ENCODE measurements at regions not wholly inside any gene's neighbourhood (a gene's known extent, or its start where the extent isn't known, plus 50 kb on each side); places are given as distances from the start of the nearest gene placed in this dataset.

GRCh38 chrX:144681501-144681900 is 565.8 kb upstream of the SPANXN1 start:
- no peaks in the 10 kb centered on the region for H4K20me1 ChIP-seq (replicated peaks in 1 of 2; ENCODE audit: control insufficient read depth in 1 of 2, insufficient read depth in 2 of 2, low read length in 2 of 2)
- H3K18ac ChIP-seq (ENCODE audit: extremely low read depth, low read length): no peak overlapping the region
- FAIRE-seq (no peak), DNase-seq (ENCODE audit: low read depth in 1 of 2, low spot score in 2 of 2) (no peak)
- H2AFZ ChIP-seq (ENCODE audit: low read length): no peak overlapping the region
- no peak overlapping the region for H2BK120ac ChIP-seq (replicated peaks; ENCODE audit: low read depth, low read length)
- no peaks in the 10 kb centered on the region for H3K4me1 ChIP-seq (replicated peaks in 1 of 4; ENCODE audit: control insufficient read depth in 3 of 4, insufficient read depth in 4 of 4, low read length in 3 of 4)
- ChIA-PET POLR2A (ENCODE audit: partially characterized antibody) (no interaction called here), CTCF (ENCODE audit: partially characterized antibody) (no interaction called here)
- no peak overlapping the region for H4K91ac ChIP-seq (replicated peaks; ENCODE audit: insufficient read length, low read length)
- H3K9ac ChIP-seq (replicated peaks in 1 of 4; ENCODE audit: extremely low read depth in 1 of 4, low read depth in 3 of 4, low read length in 3 of 4): no peak overlapping the region
- H3K36me3 ChIP-seq (ENCODE audit: control insufficient read depth in 2 of 4, insufficient read depth in 4 of 4, low read length in 3 of 4): no peaks in the 10 kb centered on the region
- H4K5ac ChIP-seq (ENCODE audit: insufficient read length, low read depth, low read length): no peak overlapping the region
- H3K79me1 ChIP-seq (ENCODE audit: low read depth, low read length): no peaks in the 10 kb centered on the region
- H3K4me2 ChIP-seq (ENCODE audit: insufficient read depth in 1 of 2, low read depth in 2 of 2, low read length in 2 of 2): no peak overlapping the region
- no peak overlapping the region for H3K14ac ChIP-seq (ENCODE audit: insufficient read length)
- no peak overlapping the region for H3K23ac ChIP-seq (ENCODE audit: insufficient read length)
- no peak overlapping the region for H4K8ac ChIP-seq (ENCODE audit: extremely low read depth, insufficient read depth, low read length)
- no peak overlapping the region for H3K4ac ChIP-seq (replicated peaks; ENCODE audit: insufficient read length, low read depth, low read length)
- 100% methylated on average over 4 of the region's 5 CpGs; no CpG with 5 or more reads in 1 of the 2 experiments for WGBS, 2 experiments (ENCODE audit: extremely low coverage in 1 of 2, insufficient coverage in 1 of 2, insufficient read length in 1 of 2, insufficient replicate concordance in 2 of 2, low coverage in 1 of 2, low lambda C conversion rate in 2 of 2, missing lambda C conversion rate in 1 of 2)
- no peak overlapping the region for H2BK12ac ChIP-seq (ENCODE audit: low read depth, low read length)
- no peaks in the 10 kb centered on the region for H3K23me2 ChIP-seq (ENCODE audit: low read depth, low read length)
- H3K79me2 ChIP-seq (ENCODE audit: control insufficient read depth in 1 of 2, insufficient read depth in 2 of 2, low read length in 2 of 2): no peaks in the 10 kb centered on the region
- no peak overlapping the region for H3K27ac ChIP-seq (ENCODE audit: low read depth, low read length)
- H3K27me3 ChIP-seq (replicated peaks in 1 of 4; ENCODE audit: control insufficient read depth in 3 of 4, extremely low read depth in 1 of 4, insufficient read depth in 3 of 4, low read length in 3 of 4): no peaks in the 10 kb centered on the region
- H3K9me3 ChIP-seq (ENCODE audit: insufficient read depth in 2 of 2, low read depth in 1 of 2, low read length in 1 of 2): no peaks in the 10 kb centered on the region
- TF ChIP-seq SRF (IDR thresholded peaks at IDR 0.05; ENCODE audit: low read depth, low read length) (no peak), RXRA (IDR thresholded peaks at IDR 0.05; ENCODE audit: insufficient read depth, low read depth, low read length) (no peak), CBX5 (IDR thresholded peaks at IDR 0.05; ENCODE audit: low read depth, low read length) (no peak), HDAC2 (IDR thresholded peaks at IDR 0.05; ENCODE audit: borderline replicate concordance in 1 of 2, low read depth in 2 of 2, low read length in 2 of 2) (no peak), NRF1 (IDR thresholded peaks at IDR 0.05; ENCODE audit: low read depth, low read length) (no peak), KDM5A (IDR thresholded peaks at IDR 0.05; ENCODE audit: low read length) (no peak), SIN3A (conservative IDR thresholded peaks at IDR 0.05 in 1 of 2, IDR thresholded peaks at IDR 0.05 in 1 of 2; ENCODE audit: low read depth in 1 of 2, low read length in 2 of 2) (no peak), YY1 (IDR thresholded peaks at IDR 0.05; ENCODE audit: low read depth, low read length) (no peak), GABPA (IDR thresholded peaks at IDR 0.05; ENCODE audit: borderline replicate concordance, insufficient read depth, low read length) (no peak), TBP (IDR thresholded peaks at IDR 0.05; ENCODE audit: low read depth, low read length) (no peak), BACH1 (IDR thresholded peaks at IDR 0.05; ENCODE audit: low read length) (no peak), MAFK (IDR thresholded peaks at IDR 0.05; ENCODE audit: low read depth, low read length) (no peak), TAF1 (IDR thresholded peaks at IDR 0.05; ENCODE audit: low read depth, low read length) (no peak), HDAC6 (IDR thresholded peaks at IDR 0.05; ENCODE audit: low read depth, low read length) (no peak)
- no peak overlapping the region for H2BK5ac ChIP-seq (ENCODE audit: low read depth, low read length)
- no peak overlapping the region for H3K4me3 ChIP-seq (ENCODE audit: extremely low read depth in 1 of 4, insufficient read depth in 2 of 4, low read depth in 3 of 4, low read length in 4 of 4)
- H2BK20ac ChIP-seq (ENCODE audit: low read length): no peak overlapping the region
- no peak overlapping the region for H3K56ac ChIP-seq (replicated peaks; ENCODE audit: insufficient read length, low read depth, low read length)
- H2BK15ac ChIP-seq (ENCODE audit: low read length): no peak overlapping the region
- no peak overlapping the region for H2AK5ac ChIP-seq (ENCODE audit: low read depth, low read length)

Data from H1 (cell line).